OCI-LY7 (cell line): ENCODE measurements at regions not wholly inside any gene's neighbourhood (a gene's known extent, or its start where the extent isn't known, plus 50 kb on each side); places are given as distances from the start of the nearest gene placed in this dataset.

Experiments used
- BruUV-seq: library from RNA; stranded (reverse); fragments of 400-500 nt; replicated peaks from 2 replicates; lab custom pipeline; 2021; lab: Mats Ljungman, UMichigan
- CTCF ChIA-PET: fragments of 300-600 bp; sonication (Branson Sonifier 250); formaldehyde crosslinking; loops from one replicate; lab custom pipeline; 2022; ENCODE audit warnings: antibody characterized with exemption; ENCODE audit not compliant: unreplicated experiment; lab: Charles Lee
- POLR2A ChIA-PET: fragments of 300-600 bp; sonication (Branson Sonifier 250); formaldehyde crosslinking; loops from one replicate; lab custom pipeline; 2022; ENCODE audit warnings: antibody characterized with exemption; lab: Charles Lee
- DNase-seq: peaks from one replicate; pipeline ENCODE4 v3.0.0-alpha.2; 2015; ENCODE audit warnings: low spot score
- H2AFZ ChIP-seq: fragments of 200-600 bp; sonication (generic), shearing (Covaris generic); 2 replicates; pipeline ENCODE4 v1.6.1; 2014; ENCODE audit warnings: mild to moderate bottlenecking, antibody characterized with exemption, low read length, moderate library complexity
- H3K27ac ChIP-seq: fragments of 200-600 bp; sonication (generic); 2 replicates; pipeline ENCODE4 v1.5.1; 2014; ENCODE audit warnings: mixed run types, low read depth, mild to moderate bottlenecking, moderate library complexity, low read length, inconsistent platforms; ENCODE audit not compliant: poor library complexity, severe bottlenecking
- H3K36me3 ChIP-seq: fragments of 200-600 bp; sonication (generic); 2 replicates; pipeline ENCODE4 v1.6.1; 2014; ENCODE audit warnings: mild to moderate bottlenecking, antibody characterized with exemption, low read length, moderate library complexity, mixed read lengths; ENCODE audit not compliant: insufficient read depth
- H3K4me1 ChIP-seq: fragments of 200-600 bp; sonication (generic); 2 replicates; pipeline ENCODE4 v1.5.1; 2014; ENCODE audit warnings: mild to moderate bottlenecking, low read length; ENCODE audit not compliant: insufficient read depth, poor library complexity, severe bottlenecking
- H3K4me2 ChIP-seq: fragments of 200-600 bp; sonication (generic); 2 replicates; pipeline ENCODE4 v1.6.1; 2014; ENCODE audit warnings: mild to moderate bottlenecking, low read length
- H3K4me3 ChIP-seq: fragments of 200-600 bp; sonication (generic); 2 replicates; pipeline ENCODE4 v1.5.1; 2014; ENCODE audit warnings: mild to moderate bottlenecking, low read depth, low read length; ENCODE audit not compliant: poor library complexity, severe bottlenecking
- H3K79me2 ChIP-seq: fragments of 200-600 bp; sonication (generic); 2 replicates; pipeline ENCODE4 v1.6.1; 2016; ENCODE audit warnings: low read depth, mild to moderate bottlenecking, low read length, moderate library complexity, mixed read lengths; ENCODE audit not compliant: insufficient read depth
- H3K9me2 ChIP-seq: fragments of 200-600 bp; sonication (generic); 2 replicates; pipeline ENCODE4 v1.6.1; 2016; ENCODE audit warnings: mild to moderate bottlenecking, low read length, mixed read lengths; ENCODE audit not compliant: insufficient read depth
- H3K9me3 ChIP-seq: fragments of 200-600 bp; sonication (generic); 2 replicates; pipeline ENCODE4 v1.6.1; 2014; ENCODE audit warnings: mild to moderate bottlenecking, mixed run types, low read length, mixed read lengths
- H4K20me1 ChIP-seq: fragments of 200-600 bp; sonication (generic); 2 replicates; pipeline ENCODE4 v1.6.1; 2014; ENCODE audit warnings: mild to moderate bottlenecking, antibody characterized with exemption, low read length, moderate library complexity, mixed read lengths; ENCODE audit not compliant: insufficient read depth
- CTCF ChIP-seq: fragments of 200-600 bp; sonication (generic); conservative IDR thresholded peaks from 2 replicates; pipeline ENCODE4 v1.5.1; 2014; ENCODE audit warnings: mild to moderate bottlenecking, antibody characterized with exemption, low read length, moderate library complexity, mixed read lengths
- EZH2phosphoT487 ChIP-seq: fragments of 200-600 bp; sonication (generic); IDR thresholded peaks from 2 replicates; pipeline ENCODE4 v1.6.1; 2018; ENCODE audit warnings: low read depth, borderline replicate concordance, mild to moderate bottlenecking, mixed run types, antibody characterized with exemption, low read length, moderate library complexity, mixed read lengths
- intact Hi-C: fragments of 100-400 bp; cut with micrococcal nuclease; formaldehyde crosslinking; loops from one replicate; pipeline ENCODE4 v1.10.0; 2022; ENCODE audit not compliant: unreplicated experiment

GRCh38 chr6:115602466-115602865 is 458.2 kb downstream of the FRK start:
- Histone ChIP-seq H3K27ac (no peak overlapping the region), H3K36me3 (no peaks in the 10 kb centered on the region), H3K9me3 (no peaks in the 10 kb centered on the region), H3K4me2 (no peak overlapping the region), H2AFZ (no peak overlapping the region), H3K79me2 (no peaks in the 10 kb centered on the region), H3K4me1 (no peaks in the 10 kb centered on the region), H3K9me2 (no peaks in the 10 kb centered on the region), H4K20me1 (no peaks in the 10 kb centered on the region), H3K4me3 (no peak overlapping the region)
- no TSS peak for BruUV-seq
- no peak for TF ChIP-seq CTCF
- TF ChIP-seq EZH2phosphoT487, result no peak
- intact Hi-C loops, result no loop called here
- POLR2A ChIA-PET, result interaction anchor here (0.6 to 0.7 kb wide), 2 partner anchors 33 to 202 kb away, joined by 3 read pairs; no protein-coding TSS in a partner anchor
- CTCF ChIA-PET, result no interaction called here
- DNase-seq, result no peak

- TF ChIP-seq EZH2phosphoT487 (no peak), CTCF (no peak)
- no peaks in the 10 kb centered on the region for H3K36me3 ChIP-seq
- ChIA-PET CTCF (no interaction called here), POLR2A (interaction anchor here (0.6 kb wide), 1 partner anchor 18 kb away, joined by 5 read pairs; no protein-coding TSS in a partner anchor)
- no peak overlapping the region for H3K27ac ChIP-seq
- no peaks in the 10 kb centered on the region for H3K9me3 ChIP-seq
- BruUV-seq, result no TSS peak
- no peak overlapping the region for H2AFZ ChIP-seq
- no peak for DNase-seq
- no peaks in the 10 kb centered on the region for H3K79me2 ChIP-seq
- no peaks in the 10 kb centered on the region for H4K20me1 ChIP-seq
- H3K4me2 ChIP-seq, result no peak overlapping the region
- intact Hi-C loops, result no loop called here
- no peaks in the 10 kb centered on the region for H3K4me1 ChIP-seq
- no peaks in the 10 kb centered on the region for H3K9me2 ChIP-seq
- no peak overlapping the region for H3K4me3 ChIP-seq
Observed at GRCh38 chr6:115601509-115601908, 459.2 kb downstream of the FRK start.

- no peaks in the 10 kb centered on the region for H3K36me3 ChIP-seq
- H3K79me2 ChIP-seq, result no peaks in the 10 kb centered on the region
- no peak overlapping the region for H3K27ac ChIP-seq
- no peak overlapping the region for H3K4me3 ChIP-seq
- no peak overlapping the region for H2AFZ ChIP-seq
- H3K9me2 ChIP-seq, result no peaks in the 10 kb centered on the region
- H3K4me2 ChIP-seq, result no peak overlapping the region
- H3K4me1 ChIP-seq, result no peaks in the 10 kb centered on the region
- no TSS peak for BruUV-seq
- DNase-seq, result no peak
- intact Hi-C loops, result no loop called here
- no peaks in the 10 kb centered on the region for H3K9me3 ChIP-seq
- H4K20me1 ChIP-seq, result no peaks in the 10 kb centered on the region
- POLR2A ChIA-PET, result interaction anchor here (0.6 kb wide), 1 partner anchor 18 kb away, joined by 5 read pairs; no protein-coding TSS in a partner anchor
- no peak for TF ChIP-seq EZH2phosphoT487
- no peak for TF ChIP-seq CTCF
- CTCF ChIA-PET, result no interaction called here
Observed at GRCh38 chr6:115601064-115601463, 459.6 kb downstream of the FRK start.
